Suppressor macrophage treated with lipopolysaccharide for 4 hours (primary cell): ENCODE measurements at regions not wholly inside any gene's neighbourhood (a gene's known extent, or its start where the extent isn't known, plus 50 kb on each side); places are given as distances from the start of the nearest gene placed in this dataset.
"Not testable (repeated sequence)": the region's sequence is repeated elsewhere in the genome, so short reads cannot be mapped to it uniquely, and the experiment has no call there.

ENCODE experiments used
- DNase-seq: peaks from one replicate; pipeline ENCODE4 v3.0.0-alpha.2; 2020

DNA sequence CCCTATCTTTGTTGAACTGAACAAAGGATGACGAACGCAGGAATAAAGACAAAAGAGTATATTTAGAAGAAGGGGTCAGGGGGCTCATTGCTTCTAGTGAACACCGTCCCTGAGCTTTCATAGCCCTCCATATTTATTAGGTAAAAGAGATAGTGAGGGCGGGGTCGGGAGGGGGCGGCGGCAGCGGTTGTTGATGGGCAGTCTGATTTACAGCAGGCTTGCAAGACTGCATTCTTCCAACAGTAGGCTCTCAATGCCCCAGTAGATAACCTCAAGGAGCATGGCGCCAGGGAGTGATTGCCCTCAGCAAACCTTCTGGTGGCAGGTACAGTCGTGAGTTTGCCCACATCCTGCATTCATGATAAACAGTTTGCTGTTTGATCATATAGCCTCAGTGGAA is 563.3 kb upstream of the SYNCRIP start:
- no peak for DNase-seq

DNA sequence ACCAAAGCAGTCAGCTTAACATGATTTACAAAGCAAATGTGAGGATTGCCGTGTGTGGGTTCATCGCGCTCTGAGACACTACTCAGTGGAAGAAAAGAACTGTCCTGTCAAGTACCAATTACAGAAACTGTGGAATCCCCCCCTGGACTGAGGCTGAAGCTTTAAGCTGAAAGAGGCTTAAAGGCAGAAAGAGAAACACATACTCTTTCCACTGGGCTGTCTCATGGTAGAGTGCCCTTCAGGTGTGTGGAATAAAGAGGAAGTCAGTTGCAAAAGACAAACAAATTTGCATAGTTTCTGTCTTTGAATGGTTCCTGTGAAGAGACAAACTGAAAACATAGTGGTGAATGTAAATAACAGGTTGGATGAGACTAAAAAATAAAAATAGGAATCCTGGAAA is 560.4 kb upstream of the SYNCRIP start:
- no peak for DNase-seq

DNA sequence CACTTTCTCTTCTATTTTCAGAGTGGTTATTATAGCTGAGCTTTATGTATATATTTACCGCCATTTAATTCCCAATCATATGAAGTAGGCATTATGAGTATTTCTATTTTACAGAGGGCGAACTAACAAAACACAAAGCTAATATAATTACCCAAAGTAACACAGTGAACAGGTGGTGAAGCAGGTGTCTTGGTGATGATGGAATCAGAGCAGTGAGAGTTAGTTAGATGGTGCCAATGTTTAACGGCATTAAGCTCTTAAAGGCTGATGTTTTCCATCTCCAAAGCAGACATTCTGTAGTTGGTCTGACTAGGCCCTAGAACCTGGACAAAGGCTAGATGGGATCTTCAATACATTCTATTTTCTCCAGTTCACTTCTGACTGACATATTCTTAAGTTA is 551.1 kb upstream of the SYNCRIP start:
- DNase-seq, result no peak

DNA sequence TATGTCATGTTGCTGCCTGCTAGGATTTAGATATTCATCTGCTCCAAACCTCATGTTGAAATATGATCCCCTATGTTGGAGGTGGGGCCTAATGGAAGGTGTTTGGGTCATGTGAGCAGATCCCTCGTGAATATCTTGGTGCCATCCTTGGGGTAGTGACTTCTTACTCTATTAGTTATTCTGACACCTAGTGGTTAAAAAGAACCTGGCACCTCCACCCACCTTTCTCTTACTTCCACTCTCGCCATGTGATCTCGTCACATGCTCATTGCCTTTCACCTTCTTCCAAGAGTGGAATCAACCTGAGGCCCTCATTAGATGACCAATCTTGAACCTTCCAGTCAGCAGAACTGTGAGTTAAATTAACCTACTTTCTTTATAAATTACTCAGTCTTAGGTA is 549.4 kb upstream of the SYNCRIP start:
- no peak for DNase-seq

DNA sequence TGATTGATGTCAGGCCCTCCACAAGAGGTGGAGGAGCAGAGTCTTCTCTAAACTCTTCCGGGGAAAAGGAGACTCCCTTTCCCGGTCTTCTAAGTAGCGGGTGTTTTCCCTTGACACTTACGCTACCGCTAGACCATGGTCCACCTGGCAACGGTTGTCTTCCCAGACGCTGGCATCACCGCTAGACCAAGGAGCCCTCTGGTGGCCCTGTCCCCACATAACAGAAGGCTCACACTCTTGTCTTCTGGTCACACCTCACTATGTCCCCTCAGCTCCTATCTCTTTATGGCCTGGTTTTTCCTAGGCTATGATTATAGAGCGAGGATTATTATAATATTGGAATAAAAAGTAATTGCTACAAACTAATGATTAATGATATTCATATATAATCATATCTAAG is 532.5 kb upstream of the SYNCRIP start:
- DNase-seq, result not testable (repeated sequence)

DNA sequence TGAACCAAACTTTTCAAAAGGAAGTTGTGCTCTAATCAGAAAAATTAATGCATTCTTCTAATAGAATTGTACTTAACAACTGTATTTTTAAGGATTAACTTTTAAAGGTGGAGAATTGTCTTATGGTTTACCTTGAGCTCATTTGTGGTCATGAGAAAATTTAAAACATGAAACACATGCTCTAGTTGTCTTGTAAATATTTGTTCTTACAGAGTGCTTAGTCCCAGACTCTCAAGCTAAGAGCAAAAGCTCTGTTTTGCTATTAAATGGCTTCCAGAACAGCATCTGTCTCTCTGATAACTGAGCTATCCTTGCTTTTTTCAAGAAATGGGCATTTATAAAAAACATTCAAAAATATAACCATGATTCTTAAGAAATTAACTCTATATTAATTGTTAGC is 512.2 kb upstream of the SYNCRIP start:
- DNase-seq, result no peak

DNA sequence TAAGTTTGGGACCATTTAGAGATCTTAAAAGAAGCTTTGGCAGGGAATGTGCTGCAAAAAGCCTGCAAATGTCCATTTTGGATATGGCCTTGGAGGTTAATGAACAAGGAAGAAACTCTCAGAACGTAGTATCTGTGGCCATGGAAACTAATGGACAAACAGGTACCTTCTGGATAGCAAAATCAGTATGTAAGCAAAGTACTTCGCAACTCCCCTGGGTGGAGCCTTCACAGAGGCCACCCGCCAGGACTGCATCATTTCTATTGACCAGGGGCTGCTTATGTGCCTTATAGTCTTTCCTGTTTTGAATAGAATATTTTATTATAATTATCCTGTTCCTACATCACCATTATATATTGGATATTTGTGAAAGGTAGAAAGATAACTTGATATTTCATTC is 510.8 kb upstream of the SYNCRIP start:
- no peak for DNase-seq

DNA sequence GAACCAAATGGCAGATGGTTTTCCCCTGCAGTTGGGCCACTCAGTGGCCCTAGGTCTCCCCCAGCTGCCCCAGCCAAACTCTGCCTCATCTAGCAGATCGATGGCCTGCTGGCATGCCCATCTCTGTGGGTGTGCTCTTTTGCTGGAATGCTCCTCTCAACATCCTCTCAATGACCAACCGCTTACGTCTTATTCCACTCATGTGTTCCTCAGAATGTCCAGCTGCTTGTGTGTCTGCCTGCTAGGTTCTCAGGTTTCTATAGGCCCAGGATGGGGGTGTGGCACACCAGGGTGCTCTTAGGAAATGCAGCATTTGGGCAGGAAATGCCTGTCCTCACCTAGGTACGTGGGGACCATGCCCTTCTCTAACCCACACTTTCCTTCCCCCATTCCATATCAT is 509.9 kb upstream of the SYNCRIP start:
- no peak for DNase-seq

DNA sequence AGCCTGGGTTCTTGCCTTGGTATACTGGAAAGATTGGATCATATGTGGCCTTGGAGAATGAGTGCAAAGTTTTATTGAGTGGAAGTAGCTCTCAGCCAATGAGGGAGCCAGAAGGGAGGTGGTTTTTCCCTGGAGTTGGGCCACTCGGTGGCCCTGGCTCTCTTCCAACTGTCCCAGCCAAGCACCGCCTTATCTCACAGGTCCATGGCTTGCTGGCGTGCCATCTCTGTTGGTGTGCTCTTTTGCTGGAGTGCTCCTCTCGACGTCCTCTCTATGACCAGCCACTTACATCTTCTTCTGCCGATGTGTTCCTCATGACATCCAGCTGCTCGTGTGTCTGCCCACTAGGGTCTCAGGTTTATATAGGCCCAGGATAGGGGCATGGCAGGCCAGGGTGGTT is 505.9 kb upstream of the SYNCRIP start:
- no peak for DNase-seq

DNA sequence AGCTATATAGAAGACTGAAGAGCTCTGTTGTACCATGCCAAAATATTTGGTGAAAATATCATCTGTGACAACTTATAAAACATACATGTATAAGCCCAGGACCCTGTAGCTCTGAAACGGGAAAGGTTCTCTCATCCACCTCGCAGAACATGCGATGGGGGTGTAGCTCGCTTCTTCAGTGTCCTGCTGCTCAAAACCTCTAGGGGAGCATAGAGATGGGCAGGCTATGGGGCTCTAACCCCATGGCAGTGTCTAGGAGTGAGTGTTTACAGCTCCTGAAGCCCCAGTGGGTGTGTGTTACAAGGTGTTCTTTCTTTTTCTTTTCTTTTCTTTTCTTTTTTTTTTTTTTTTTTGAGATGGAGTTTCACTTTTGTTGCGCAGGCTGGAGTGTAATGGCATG is 505.2 kb upstream of the SYNCRIP start:
- no peak for DNase-seq

DNA sequence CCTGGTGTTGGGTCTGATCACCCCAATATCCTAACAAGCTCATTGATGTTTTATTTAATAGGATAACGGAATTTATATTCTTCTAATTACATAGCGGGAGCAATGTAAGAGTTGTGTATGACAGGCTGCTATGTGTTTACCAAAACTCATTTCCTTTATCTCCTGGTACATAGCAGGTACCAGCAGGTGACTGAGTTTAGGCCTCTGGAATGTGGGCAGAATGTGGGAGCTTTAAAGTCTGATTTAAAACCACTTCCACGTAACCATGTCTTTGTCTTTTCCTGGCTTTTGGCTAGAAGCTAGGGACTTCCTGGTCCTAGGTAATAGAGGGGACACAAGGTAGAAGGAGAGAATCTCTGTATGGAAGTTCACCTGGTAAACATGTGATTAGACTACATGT is 504.6 kb upstream of the SYNCRIP start:
- DNase-seq, result no peak

DNA sequence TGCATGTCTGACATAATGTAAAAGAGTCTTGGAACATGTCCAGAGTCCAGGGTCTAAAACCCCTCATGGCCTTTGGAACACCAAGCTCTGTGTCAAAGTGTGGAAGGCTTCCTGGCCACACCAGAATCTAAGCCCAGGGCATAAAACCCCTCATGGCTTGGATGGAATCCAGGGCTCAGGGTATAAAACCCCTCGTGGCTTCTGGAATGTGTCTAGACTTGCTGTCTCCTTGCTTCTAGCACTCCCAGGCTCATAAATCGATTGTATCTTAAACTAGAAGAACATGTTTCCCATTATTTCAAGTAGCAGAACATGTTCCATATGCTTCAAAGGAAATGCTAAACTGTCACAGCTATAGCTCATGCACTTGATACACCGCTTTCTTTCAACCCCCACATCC is 504.1 kb upstream of the SYNCRIP start:
- not testable (repeated sequence) for DNase-seq

DNA sequence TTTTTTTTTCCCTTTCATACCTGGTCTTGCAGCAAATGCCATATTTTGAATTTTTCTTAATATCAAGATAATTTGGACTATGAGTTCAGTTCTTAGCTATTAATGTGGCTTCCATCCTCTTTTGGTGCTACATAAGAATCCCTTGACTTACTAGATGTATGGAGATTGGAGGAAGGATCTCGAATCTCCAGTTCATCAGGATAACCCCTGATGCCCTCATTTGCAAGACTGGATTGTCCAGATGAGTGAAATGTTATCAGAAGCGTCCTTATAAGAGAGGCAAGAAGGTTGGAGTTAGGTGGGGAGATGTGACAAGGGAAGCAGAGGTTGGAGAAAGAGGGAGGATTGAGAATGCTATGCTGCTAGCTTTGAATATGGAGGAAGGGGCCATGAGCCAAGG is 499.6 kb upstream of the SYNCRIP start:
- DNase-seq, result no peak

DNA sequence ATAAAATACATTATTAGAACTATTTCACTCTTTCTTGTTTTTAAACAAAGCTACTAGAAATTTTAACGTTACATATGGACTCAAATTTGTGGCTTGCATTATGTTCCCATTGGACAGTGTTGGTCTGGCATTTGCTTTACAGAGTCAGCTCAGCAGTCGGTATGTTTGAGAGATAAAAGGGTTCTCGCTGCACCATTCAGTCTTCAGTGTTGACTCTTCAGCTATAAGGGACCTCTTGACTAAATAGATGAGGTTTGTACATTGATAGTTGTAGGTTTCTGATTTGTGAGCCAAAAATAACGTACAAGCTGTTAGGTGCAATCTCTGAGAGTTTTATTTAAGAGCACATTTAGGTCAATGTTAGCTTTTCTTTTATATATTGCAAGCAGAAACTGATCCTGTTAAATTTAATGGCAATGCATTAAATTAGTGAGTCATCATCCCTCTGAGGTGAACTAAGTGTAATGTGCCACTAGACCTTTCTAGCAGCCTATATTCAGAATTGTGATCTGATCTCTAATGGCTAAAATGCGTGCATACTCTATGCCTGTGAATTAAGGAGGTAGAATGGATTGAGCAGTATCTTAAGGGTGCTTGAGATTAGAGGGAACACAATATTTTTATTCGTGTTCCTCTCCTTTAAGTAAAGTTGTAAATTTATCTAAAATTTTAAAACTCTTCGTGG is 485.6 kb upstream of the SYNCRIP start:
- DNase-seq, result no peak

DNA sequence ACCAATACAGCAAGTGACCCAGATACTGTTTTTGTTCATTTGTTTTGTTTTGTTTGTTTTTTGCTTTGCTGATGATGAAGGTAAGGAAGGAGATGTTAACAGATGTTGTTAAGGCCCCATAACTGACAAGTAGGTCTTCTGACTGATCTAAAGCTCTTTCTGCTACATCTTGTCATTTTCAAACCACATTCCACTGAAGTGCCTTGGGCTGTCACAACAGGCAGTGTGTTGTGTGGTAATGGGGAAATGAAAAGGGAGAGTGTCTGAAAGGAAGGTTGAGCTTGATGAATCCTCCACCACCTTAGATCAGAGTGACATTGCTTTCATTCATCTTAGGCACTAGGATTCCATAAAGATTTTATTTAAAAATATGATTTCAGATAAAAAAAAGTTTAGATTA is 479.4 kb upstream of the SYNCRIP start:
- no peak for DNase-seq

DNA sequence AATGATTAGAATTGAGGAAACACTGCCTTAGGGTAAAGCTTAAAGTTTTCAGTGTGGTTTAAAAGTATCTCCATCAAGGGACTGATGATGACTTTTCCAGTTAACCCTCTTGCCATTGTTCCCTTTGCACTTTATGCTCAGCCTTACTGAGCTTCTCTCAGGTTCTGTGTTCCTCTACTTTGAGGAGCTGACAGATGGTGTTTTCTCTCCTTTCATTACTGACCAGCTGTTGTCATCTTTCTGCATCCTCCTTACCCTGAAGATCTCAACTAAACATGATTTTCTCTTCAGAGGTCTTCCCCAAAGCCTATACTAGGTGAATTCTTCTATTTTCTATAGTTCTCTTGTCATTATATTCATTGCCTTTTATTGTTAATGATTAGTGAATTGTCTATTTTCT is 475.6 kb upstream of the SYNCRIP start:
- DNase-seq, result no peak

DNA sequence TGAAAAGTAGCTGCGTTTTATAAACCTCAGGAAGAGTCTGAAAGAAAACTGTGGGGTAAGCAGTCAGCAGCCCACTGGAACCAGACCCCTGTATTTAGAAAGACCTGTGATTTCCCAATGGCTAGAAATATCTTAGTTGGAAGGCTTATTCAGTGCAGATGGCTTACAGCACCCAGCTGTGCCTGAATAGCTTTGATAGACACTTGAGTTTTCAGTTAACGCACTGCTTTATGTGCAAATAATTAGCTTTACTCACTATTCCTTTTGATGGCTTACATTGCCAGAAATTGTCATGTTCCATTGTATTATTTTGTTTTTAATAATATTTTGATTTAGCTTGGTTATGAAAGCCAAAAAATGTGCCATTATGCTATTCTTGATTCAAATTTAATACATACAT is 465.3 kb upstream of the SYNCRIP start:
- no peak for DNase-seq

DNA sequence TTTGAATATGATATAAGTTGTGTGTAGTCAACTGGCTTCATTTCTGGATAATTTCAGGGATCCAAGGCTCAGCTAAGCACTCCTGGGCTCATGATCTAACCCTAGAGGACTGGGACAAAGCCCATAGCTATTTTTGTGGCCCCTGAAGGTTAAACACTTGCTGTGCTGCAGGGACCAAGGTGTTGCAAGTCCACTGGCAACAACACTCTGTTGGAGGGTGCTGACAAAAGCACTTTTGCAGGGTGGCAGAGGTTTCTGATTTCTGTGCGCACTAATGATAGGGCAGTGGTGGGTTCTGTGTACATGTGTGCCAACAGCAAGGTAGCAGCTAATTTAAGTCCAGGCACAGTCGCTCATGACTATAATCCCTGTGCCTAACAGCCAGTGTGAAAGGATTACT is 445.3 kb upstream of the SYNCRIP start:
- DNase-seq, result no peak

DNA sequence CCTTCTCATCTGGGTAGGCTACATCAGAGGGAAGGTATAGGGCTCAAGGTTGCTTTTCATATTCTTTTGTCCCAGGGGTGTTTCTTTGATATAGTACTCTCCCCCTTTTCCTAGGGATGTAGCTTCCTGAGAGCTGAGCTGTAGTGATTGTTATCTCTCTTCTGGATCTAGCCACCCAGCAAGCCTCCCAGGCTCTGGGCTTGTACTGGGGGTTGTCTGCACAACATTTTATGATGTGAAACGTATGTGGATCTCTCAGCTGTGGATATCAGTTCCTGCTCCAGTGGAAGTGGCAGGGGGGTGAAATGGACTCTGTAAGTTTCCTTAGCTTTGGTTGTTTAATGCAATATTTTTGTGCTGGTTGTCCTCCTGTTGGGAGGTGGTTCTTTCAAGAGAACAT is 437.3 kb upstream of the SYNCRIP start:
- no peak for DNase-seq

DNA sequence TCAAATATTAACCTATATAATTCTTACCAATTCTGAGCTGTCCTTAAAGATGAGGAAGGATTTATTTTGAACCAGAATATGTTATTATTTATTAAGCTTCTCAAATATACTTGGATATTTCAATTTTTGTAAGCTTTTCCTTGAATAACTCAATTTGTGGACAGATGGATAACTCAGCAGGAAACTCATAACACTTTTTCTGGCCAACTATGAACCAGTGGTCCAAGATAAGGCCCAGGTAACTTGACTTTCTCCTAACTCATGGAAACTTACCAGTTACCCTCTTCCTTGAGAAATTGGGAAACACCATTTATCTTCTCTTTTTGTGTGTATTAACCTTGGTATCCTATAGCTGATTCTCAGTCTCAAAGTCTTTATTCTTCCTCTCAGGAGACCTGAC is 427.5 kb upstream of the SYNCRIP start:
- DNase-seq, result no peak

DNA sequence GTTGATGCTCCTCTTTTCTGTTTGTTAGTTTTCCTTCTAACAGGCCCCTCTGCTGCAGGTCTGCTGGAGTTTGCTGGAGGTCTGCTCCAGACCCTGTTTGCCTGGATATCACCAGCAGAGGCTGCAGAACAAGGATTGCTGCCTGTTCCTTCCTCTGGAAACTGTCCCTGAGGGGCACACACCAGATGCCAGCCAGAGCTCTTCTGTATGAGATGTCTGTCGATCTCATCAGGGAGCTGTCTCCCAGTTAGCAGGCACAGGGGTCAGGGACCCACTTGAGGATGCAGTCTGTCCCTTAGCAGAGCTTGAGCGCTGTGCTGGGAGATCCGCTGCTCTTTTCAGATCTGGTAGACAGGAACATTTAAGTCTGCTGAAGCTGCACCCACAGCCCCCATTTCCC is 422.3 kb upstream of the SYNCRIP start:
- not testable (repeated sequence) for DNase-seq

DNA sequence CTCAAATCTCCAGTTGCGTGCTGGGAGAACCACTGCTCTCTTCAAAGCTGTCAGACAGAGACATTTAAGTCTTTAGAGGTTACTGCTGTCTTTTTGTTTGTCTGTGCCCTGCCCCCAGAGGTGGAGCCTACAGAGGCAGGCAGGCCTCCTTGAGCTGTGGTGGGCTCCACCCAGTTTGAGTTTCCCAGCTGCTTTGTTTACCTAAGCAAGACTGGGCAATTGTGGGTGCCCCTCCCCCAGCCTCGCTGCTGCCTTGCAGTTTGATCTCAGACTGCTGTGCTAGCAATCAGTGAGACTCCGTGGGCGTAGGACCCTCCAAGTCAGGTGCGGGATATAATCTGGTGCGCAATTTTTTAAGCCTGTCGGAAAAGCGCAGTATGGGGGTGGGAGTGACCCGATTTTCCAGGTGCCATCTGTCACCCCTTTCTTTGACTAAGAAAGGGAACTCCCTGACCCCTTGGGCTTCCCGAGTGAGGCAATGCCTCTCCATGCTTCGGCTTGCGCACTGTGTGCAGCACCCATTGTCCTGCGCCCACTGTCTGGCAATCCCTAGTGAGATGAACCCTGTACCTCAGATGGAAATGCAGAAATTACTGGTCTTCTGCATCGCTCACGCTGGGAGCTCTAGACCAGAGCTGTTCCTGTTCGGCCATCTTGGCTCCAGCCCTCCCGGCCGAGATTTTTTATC is 414.8 kb upstream of the SYNCRIP start:
- DNase-seq, result not testable (repeated sequence)

DNA sequence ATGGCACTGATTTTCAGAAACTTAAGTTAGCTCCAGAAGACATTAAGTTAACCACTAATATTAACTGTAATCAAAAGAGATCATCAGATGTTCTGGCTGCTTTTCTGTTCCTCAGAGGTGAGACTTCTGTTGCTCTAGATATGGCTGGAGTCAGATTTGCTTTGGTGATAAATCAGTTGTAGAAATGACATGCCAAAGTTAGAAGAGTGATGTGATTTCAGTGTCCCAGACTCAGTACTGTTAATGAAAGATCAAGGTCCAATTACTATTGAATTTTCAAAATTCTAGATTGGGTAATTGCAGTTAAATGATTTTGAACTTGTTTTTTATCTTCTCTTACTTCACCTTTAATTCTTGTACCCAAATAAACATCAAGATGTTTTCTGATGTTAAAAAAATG is 402.4 kb upstream of the SYNCRIP start:
- DNase-seq, result no peak

DNA sequence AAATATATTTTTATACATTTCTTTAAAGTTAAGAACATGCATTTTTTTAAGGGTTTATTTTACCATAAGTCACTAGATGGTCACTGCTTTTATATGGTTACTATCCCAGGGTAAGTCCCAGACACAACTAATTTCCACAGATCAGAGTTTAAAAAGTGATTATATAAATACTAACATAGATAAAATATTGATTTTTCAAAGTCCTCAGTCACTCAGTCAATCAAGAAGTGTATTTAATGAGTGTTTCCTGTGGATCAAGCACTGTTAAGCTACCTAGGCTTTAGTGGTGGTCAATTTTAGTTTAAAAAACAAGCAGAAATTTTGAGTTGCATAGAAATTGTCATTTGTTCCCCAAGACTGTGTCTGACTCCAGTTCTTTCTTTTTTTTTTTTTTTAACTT is 399.5 kb upstream of the SYNCRIP start:
- DNase-seq, result no peak

DNA sequence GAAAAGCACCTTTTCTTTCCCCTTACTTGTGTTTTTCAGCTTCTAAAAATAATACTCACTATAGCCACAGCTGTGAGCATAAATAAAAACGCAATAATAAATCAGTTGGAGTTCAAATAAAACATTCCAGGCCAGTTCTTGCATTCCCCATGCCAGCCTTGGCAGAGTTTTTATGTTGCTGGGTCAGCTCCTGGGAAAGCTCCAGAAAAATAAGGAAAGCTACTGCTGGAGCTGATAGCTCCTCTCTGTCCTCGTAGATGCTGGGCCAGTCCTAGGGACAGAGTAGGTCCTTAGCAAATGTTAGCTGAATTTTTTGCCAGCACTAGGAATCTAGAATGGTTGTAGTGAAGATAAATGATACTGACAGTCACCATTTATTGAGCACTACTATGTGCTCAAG is 389.0 kb upstream of the SYNCRIP start:
- no peak for DNase-seq
